ENCODE measurements at regions not wholly inside any gene's neighbourhood (a gene's known extent, or its start where the extent isn't known, plus 50 kb on each side); places are given as distances from the start of the nearest gene placed in this dataset.
"Not testable (repeated sequence)": the region's sequence is repeated elsewhere in the genome, so short reads cannot be mapped to it uniquely, and the experiment has no call there.

DNA sequence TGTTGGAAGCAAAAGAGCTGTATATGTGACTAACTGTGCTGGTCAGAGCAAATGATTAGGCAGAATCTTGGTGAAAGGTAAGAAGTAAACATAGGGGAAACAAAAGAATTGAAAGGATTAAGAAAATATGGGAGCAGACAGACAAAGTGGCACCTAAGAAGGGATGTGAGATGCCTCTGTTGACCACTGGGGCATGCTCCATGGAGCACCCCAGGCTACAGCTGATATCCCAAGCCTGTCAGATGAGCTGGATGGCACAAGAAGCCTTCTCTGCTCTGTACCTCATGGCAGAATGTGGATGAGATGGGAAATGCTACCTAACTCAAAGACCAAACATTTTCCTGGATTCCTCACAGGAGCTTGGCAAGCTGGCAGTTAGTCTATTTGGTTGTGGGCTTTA lies 89.3 kb upstream of the SLIT3 start:
- H3K36me3 ChIP-seq (replicated peaks): no peaks in the 10 kb centered on the region
- no peak overlapping the region for H3K4me3 ChIP-seq
- H3K9me3 ChIP-seq: no peaks in the 10 kb centered on the region
- DNase-seq (ENCODE audit: low spot score in 2 of 2): no peak
- H3K27me3 ChIP-seq (ENCODE audit: low read depth): no peaks in the 10 kb centered on the region
- in situ Hi-C loops (cut with MboI; ENCODE audit: low sequenced_read_pairs): no loop called here
- H3K4me1 ChIP-seq: no peaks in the 10 kb centered on the region

GRCh38 chr5:169389318-169389717 lies 88.4 kb upstream of the SLIT3 start:
- in situ Hi-C loops (cut with MboI; ENCODE audit: low sequenced_read_pairs): no loop called here
- H3K36me3 ChIP-seq (replicated peaks): no peaks in the 10 kb centered on the region
- H3K9me3 ChIP-seq: no peaks in the 10 kb centered on the region
- H3K4me3 ChIP-seq: no peak overlapping the region
- H3K27me3 ChIP-seq (ENCODE audit: low read depth): no peaks in the 10 kb centered on the region
- DNase-seq (ENCODE audit: low spot score in 2 of 2): no peak
- H3K4me1 ChIP-seq: no peaks in the 10 kb centered on the region

- Histone ChIP-seq H3K4me3 (no peak overlapping the region), H3K9me3 (no peaks in the 10 kb centered on the region), H3K27me3 (ENCODE audit: low read depth) (no peaks in the 10 kb centered on the region), H3K4me1 (no peaks in the 10 kb centered on the region), H3K36me3 (replicated peaks) (no peaks in the 10 kb centered on the region)
- no peak for DNase-seq (ENCODE audit: low spot score in 2 of 2)
- in situ Hi-C loops (cut with MboI; ENCODE audit: low sequenced_read_pairs): no loop called here
These were observed 84.7 kb upstream of the SLIT3 start for GRCh38 chr5:169385636-169386035.

DNA sequence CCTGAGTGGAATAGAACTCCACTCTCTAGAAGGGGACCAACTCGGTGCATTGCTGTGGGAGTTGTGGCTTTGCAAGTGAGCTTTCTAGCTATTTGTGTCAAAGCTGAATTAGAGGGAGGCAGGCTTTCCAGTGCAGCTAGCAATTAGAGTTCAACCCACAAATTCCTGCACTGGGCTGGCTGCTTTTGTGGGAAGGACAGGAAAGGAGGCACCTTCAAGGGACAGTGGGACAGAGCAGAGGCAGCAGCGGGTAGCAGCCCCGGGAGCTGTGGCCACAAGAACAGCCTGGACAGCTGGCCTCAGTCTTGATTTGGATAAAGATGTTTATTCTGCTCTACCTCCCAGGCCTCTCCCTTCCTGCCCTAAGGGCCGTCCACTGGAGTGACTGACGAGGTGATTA lies 83.7 kb upstream of the SLIT3 start:
- Histone ChIP-seq H3K4me3 (no peak overlapping the region), H3K36me3 (replicated peaks) (no peaks in the 10 kb centered on the region), H3K9me3 (no peaks in the 10 kb centered on the region), H3K27me3 (ENCODE audit: low read depth) (no peaks in the 10 kb centered on the region), H3K4me1 (no peaks in the 10 kb centered on the region)
- in situ Hi-C loops (cut with MboI; ENCODE audit: low sequenced_read_pairs): no loop called here
- no peak for DNase-seq (ENCODE audit: low spot score in 2 of 2)

DNA sequence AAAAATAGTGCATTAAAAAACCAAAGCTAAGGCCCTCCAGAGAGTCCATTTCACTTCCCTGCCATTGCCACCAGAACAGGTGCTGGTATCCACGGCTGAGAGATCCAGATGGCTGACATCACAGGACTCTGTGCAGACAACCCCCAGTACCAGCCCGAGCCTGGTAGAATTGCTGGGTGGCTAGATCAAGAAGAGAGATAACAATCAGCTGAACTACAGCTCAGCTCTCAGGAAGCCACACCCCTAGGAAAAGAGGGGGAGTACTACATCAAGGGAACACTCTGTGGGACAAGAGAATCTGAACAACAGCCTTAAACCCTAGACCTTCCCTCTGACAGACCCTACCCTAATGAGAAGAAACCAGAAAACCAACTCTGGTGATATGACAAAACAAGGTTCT lies 73.8 kb upstream of the SLIT3 start:
- Histone ChIP-seq H3K27me3 (ENCODE audit: low read depth) (no peaks in the 10 kb centered on the region), H3K4me1 (no peaks in the 10 kb centered on the region), H3K4me3 (no peak overlapping the region), H3K9me3 (no peaks in the 10 kb centered on the region), H3K36me3 (replicated peaks) (no peaks in the 10 kb centered on the region)
- DNase-seq (ENCODE audit: low spot score in 2 of 2): no peak
- in situ Hi-C loops (cut with MboI; ENCODE audit: low sequenced_read_pairs): no loop called here

DNA sequence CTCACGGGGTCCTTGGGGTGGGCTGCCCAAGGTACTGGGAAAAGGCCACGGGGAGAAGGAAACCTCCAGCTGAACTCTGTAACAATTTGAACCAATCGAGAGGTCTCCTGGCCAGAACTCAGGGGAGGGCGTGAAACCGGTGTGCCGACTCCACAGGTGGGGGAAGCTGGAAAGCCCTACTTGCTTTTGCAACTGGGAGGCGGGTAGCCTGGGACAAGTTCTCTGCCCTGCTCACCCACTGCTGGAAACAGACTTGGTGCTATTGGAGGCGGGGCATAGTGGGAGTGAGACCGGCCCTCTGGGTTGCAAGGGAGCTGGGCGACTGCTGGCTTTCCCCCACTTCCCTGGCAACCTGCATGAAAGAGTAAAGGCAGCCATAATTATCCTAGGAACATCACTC lies 73.2 kb upstream of the SLIT3 start:
- Histone ChIP-seq H3K4me3 (no peak overlapping the region), H3K36me3 (replicated peaks) (no peaks in the 10 kb centered on the region), H3K4me1 (no peaks in the 10 kb centered on the region), H3K9me3 (no peaks in the 10 kb centered on the region), H3K27me3 (ENCODE audit: low read depth) (no peaks in the 10 kb centered on the region)
- in situ Hi-C loops (cut with MboI; ENCODE audit: low sequenced_read_pairs): no loop called here
- no peak for DNase-seq (ENCODE audit: low spot score in 2 of 2)

DNA sequence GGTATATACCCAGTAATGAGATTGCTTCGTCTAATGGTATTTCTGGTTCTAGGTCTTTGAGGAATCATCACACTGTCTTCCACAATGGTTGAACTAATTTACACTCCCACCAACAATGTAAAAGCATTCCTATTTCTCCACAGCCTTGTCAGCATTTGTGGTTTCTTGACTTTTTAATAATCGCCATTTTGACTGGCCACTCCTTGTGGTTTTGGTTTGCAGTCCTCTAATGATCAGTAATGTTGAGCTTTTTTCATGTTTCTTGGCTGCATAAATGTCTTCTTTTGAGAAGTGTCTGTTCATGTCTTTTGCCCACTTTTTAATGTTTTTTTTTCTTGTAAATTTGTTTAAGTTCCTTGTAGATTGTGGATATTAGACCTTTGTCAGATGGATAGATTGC lies 70.9 kb upstream of the SLIT3 start:
- in situ Hi-C loops (cut with MboI; ENCODE audit: low sequenced_read_pairs); H3K4me3 ChIP-seq; H3K27me3 ChIP-seq (ENCODE audit: low read depth); H3K4me1 ChIP-seq; H3K9me3 ChIP-seq; DNase-seq (ENCODE audit: low spot score in 2 of 2); H3K36me3 ChIP-seq (replicated peaks): not testable (repeated sequence)

- Histone ChIP-seq H3K36me3 (replicated peaks) (no peaks in the 10 kb centered on the region), H3K4me1 (no peaks in the 10 kb centered on the region), H3K9me3 (no peaks in the 10 kb centered on the region), H3K4me3 (no peak overlapping the region), H3K27me3 (ENCODE audit: low read depth) (no peaks in the 10 kb centered on the region; the same call in 1 of the 2 replicates)
- in situ Hi-C loops (cut with MboI; ENCODE audit: low sequenced_read_pairs): no loop called here
- no peak for DNase-seq (ENCODE audit: low spot score in 2 of 2)
These were observed 68.2 kb upstream of the SLIT3 start for GRCh38 chr5:169369130-169369529.

DNA sequence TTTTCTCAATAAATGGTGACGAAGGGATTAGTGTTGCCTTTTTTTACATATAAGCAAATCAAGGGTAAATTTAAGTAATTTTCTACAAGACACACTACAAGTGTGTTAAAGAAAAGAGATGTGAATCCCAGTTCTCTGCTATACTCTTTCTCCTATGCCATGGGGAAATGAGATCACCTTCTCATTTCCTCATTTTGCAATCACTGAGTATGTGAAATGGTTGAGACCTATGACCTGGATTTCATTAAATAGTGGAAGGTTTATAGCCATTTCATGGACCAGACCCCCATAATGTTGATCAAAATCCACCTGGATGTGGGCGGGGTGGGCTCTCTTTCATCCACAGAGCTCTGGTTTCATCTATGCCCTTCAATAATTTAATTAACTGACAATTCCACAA lies 66.9 kb upstream of the SLIT3 start:
- H3K9me3 ChIP-seq: no peaks in the 10 kb centered on the region
- H3K4me3 ChIP-seq: no peak overlapping the region
- no peaks in the 10 kb centered on the region; the same call in 1 of the 2 replicates for H3K27me3 ChIP-seq (ENCODE audit: low read depth)
- no peaks in the 10 kb centered on the region for H3K36me3 ChIP-seq (replicated peaks)
- in situ Hi-C loops (cut with MboI; ENCODE audit: low sequenced_read_pairs): no loop called here
- no peak for DNase-seq (ENCODE audit: low spot score in 2 of 2)
- H3K4me1 ChIP-seq: no peaks in the 10 kb centered on the region

GRCh38 chr5:169357291-169357690 lies 56.4 kb upstream of the SLIT3 start:
- no peak overlapping the region for H3K4me3 ChIP-seq
- no peaks in the 10 kb centered on the region for H3K36me3 ChIP-seq (replicated peaks)
- no peak for DNase-seq (ENCODE audit: low spot score in 2 of 2)
- H3K9me3 ChIP-seq: no peaks in the 10 kb centered on the region
- in situ Hi-C loops (cut with MboI; ENCODE audit: low sequenced_read_pairs): no loop called here
- H3K4me1 ChIP-seq: no peaks in the 10 kb centered on the region
- H3K27me3 ChIP-seq (ENCODE audit: low read depth): 0 out of 2 replicates have a peak, but pooled peaks cover 4% of the 10 kb centered on the region

DNA sequence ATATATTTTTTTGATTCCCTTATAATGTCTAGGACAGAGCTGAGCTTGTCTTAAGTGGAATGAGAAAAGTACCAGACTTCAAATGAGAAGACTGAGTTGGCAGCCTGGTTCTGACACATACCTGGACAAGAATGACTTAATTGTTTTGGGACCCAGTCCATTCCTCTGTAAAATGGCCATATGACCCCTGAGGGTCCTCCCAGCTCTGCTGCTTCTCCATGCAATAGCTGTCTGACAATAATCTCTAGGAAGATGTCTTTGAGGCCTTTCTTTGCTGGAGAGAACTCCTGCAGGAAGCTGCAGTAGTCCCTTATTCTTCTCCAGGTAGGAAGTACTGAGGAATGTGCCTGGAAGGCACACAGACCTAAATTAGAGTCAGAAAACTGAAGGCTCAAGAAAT lies 55.9 kb upstream of the SLIT3 start:
- Histone ChIP-seq H3K27me3 (ENCODE audit: low read depth) (0 out of 2 replicates have a peak, but pooled peaks cover 4% of the 10 kb centered on the region), H3K4me1 (no peaks in the 10 kb centered on the region), H3K36me3 (replicated peaks) (no peaks in the 10 kb centered on the region), H3K4me3 (no peak overlapping the region), H3K9me3 (no peaks in the 10 kb centered on the region)
- in situ Hi-C loops (cut with MboI; ENCODE audit: low sequenced_read_pairs): no loop called here
- DNase-seq (ENCODE audit: low spot score in 2 of 2): no peak

DNA sequence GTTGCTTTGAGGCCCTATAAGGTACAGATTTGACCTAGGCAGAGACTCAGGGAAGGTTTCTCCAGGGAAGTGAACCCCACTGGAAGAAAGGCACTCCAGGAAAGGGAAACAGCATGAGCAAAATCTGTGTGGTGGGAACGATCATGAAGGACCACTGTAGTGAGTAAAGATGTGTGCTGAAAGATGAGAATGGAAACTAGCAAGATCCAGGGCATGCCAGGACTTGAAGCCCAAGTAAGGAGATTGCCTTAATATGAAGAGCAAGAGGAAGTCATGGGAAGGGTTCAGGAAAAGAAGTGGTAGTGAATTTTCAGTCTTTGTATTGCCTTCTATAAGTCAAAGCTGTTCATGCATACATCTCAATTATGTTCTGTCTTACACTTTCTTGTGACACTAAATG lies 55.2 kb upstream of the SLIT3 start:
- Histone ChIP-seq H3K27me3 (ENCODE audit: low read depth) (peaks cover 6% of the 10 kb centered on the region; the same call in 1 of the 2 replicates), H3K4me3 (no peak overlapping the region), H3K36me3 (replicated peaks) (no peaks in the 10 kb centered on the region), H3K4me1 (no peaks in the 10 kb centered on the region), H3K9me3 (no peaks in the 10 kb centered on the region)
- DNase-seq (ENCODE audit: low spot score in 2 of 2): no peak
- in situ Hi-C loops (cut with MboI; ENCODE audit: low sequenced_read_pairs): no loop called here

DNA sequence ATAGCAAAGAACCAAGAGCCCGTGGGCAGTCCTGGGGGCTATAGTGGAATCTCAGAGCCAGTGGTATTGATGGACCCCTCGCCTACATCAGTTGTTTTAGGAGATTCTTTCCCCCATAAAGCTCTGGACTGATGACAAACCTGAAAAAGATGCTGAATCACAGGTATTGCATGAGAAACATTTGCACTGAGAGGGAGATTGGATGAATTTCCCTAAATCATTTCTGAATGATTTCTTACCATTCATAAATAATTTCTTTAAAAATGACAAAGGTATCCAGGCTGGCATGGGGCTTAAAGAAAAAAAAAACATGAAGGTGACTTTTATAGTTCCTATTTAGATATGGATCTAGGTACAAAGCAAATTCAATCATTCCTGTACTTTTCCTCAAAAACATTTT lies 54.0 kb upstream of the SLIT3 start:
- Histone ChIP-seq H3K9me3 (no peaks in the 10 kb centered on the region), H3K4me3 (no peak overlapping the region), H3K27me3 (ENCODE audit: low read depth) (peaks cover 6% of the 10 kb centered on the region), H3K4me1 (no peaks in the 10 kb centered on the region), H3K36me3 (replicated peaks) (no peaks in the 10 kb centered on the region)
- no peak for DNase-seq (ENCODE audit: low spot score in 2 of 2)
- in situ Hi-C loops (cut with MboI; ENCODE audit: low sequenced_read_pairs): no loop called here

DNA sequence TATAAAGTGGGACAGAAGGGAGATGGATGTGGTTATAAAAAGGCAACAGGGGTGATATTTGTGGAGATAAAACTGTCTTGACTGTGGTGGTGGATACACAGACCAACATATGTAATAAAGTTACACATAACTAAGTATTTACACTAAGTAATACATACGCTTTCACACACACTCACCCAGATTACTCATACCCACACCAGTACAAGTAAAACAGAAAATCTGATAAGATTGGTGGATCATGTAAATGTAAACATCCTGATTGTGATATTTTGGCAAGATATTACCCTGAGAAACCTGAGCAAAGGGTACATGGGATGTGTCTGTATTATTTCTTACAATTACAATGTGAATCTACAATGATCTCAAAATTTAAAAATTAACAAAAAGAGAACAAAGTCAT lies 53.3 kb upstream of the SLIT3 start:
- Histone ChIP-seq H3K27me3 (ENCODE audit: low read depth) (peaks cover 6% of the 10 kb centered on the region), H3K4me1 (no peaks in the 10 kb centered on the region), H3K36me3 (replicated peaks) (no peaks in the 10 kb centered on the region), H3K9me3 (no peaks in the 10 kb centered on the region), H3K4me3 (no peak overlapping the region)
- in situ Hi-C loops (cut with MboI; ENCODE audit: low sequenced_read_pairs): no loop called here
- no peak for DNase-seq (ENCODE audit: low spot score in 2 of 2)

DNA sequence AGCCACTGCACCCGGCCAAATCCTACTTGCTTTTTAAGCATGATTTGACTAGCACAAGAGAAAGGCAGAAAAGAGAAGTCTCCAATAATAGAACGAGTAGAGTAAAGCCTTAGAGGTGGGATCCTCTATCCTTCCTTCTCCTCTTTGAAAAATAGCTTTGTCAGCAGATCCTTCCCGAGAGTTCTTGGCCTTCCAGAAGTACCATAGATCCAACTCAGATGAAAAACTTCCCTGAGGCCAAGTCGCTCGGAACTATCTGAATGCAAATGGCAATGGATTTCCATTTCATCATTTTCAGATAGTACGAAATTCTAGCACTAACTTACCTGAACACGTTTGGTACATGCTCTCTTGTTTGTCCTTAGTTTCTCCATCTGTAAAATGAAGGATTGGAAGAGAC lies 52.0 kb upstream of the SLIT3 start:
- Histone ChIP-seq H3K27me3 (ENCODE audit: low read depth) (peaks cover 5% of the 10 kb centered on the region), H3K9me3 (no peaks in the 10 kb centered on the region), H3K36me3 (replicated peaks) (no peaks in the 10 kb centered on the region), H3K4me3 (no peak overlapping the region), H3K4me1 (no peaks in the 10 kb centered on the region)
- in situ Hi-C loops (cut with MboI; ENCODE audit: low sequenced_read_pairs): no loop called here
- no peak for DNase-seq (ENCODE audit: low spot score in 2 of 2)

Data from HAP-1 (cell line).